Vagina (tissue), 2 donors: ENCODE measurements at regions not wholly inside any gene's neighbourhood (a gene's known extent, or its start where the extent isn't known, plus 50 kb on each side); places are given as distances from the start of the nearest gene placed in this dataset.
"Not testable (repeated sequence)": the region's sequence is repeated elsewhere in the genome, so short reads cannot be mapped to it uniquely, and the experiment has no call there.

ENCODE experiments used
- DNase-seq, 2 donors: peaks; one replicate each; pipeline ENCODE4 v3.0.0-alpha.2; 2017; ENCODE audit errors: extremely low spot score in 2 of 2
- H3K27ac ChIP-seq: fragments of 200-600 bp; sonication (generic); one replicate; pipeline ENCODE4 v1.5.1; 2019
- H3K27me3 ChIP-seq: fragments of 200-600 bp; sonication (generic); one replicate; pipeline ENCODE4 v1.5.1; 2019
- H3K36me3 ChIP-seq, 2 donors: fragments of 200-600 bp; sonication (generic); one replicate each; pipeline ENCODE4 v1.5.1; 2017 to 2019
- H3K4me1 ChIP-seq: fragments of 200-600 bp; sonication (generic); one replicate; pipeline ENCODE4 v1.5.1; 2019
- H3K4me3 ChIP-seq, 2 donors: fragments of 200-600 bp; sonication (generic); 1 replicate in 1 of 2; 2 replicates in 1 of 2; pipeline ENCODE4 v1.5.1; 2016 to 2019
- H3K9me3 ChIP-seq: fragments of 200-600 bp; sonication (generic); one replicate; pipeline ENCODE4 v1.5.1; 2019
- POLR2A ChIP-seq, 2 donors: fragments of 450-650 bp; IDR thresholded peaks; one replicate each; pipeline ENCODE4 v1.6.1; 2017; ENCODE audit warnings: antibody characterized with exemption in 2 of 2, mild to moderate bottlenecking in 2 of 2, moderate library complexity in 2 of 2
- POLR2AphosphoS5 ChIP-seq, 2 donors: sonication (generic); formaldehyde crosslinking; IDR thresholded peaks; one replicate each; pipeline ENCODE4 v1.9.0; 2017; ENCODE audit warnings: antibody characterized with exemption in 2 of 2, mild to moderate bottlenecking in 2 of 2, low read depth in 1 of 2; ENCODE audit not compliant: insufficient read depth in 1 of 2
- intact Hi-C: fragments of 100-400 bp; cut with DNase I; formaldehyde crosslinking; loops from one replicate; pipeline ENCODE4 v1.15.1; 2023
- TF ChIP-seq, protein P1 (sequence below), 3 experiments: fragments of 450-650 bp in 2 of 3; fragments of 200-600 bp in 1 of 3; sonication (generic) in 1 of 3; IDR thresholded peaks; one replicate each; pipeline ENCODE4 v1.5.1; 2017 to 2019; ENCODE audit warnings: antibody characterized with exemption in 3 of 3, mild to moderate bottlenecking in 2 of 3, moderate library complexity in 2 of 3

DNA sequence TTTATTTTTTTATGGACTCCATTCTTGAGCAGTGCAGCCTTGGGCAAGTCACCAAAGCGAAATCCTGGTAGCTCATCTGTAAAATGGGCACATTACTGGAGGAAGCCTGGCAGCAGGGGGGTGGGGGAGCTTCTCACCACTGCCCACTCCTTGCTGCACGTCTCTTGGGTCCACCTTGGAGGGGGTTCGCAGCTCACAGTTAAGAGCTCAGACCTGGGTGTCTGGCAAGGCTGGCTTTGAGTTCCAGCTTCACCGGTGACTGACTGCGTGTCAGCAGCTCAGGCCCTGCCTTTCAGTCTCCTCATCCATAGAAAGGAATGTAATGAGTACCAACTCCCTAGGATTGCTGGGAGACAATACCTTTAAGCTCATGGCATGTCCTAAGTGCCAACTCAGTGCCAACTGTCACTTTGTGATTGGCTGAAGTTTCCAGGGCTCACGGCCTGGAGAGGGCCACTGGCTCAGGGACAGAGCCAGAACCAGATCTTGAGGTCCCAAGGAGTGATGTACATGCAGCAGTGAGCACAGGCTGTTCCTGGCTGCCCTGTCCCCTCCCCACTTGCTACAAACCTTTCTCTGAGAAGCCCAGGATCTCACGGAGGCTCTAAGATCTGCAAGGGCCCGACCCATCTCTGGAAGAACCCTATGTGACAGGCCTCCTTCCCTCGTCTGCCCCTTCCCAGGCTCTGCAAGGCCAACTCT lies 72.9 kb downstream of the C9orf50 start:
- intact Hi-C loops, result no loop called here
- no peak for TF ChIP-seq POLR2AphosphoS5 (IDR thresholded peaks at IDR 0.05; ENCODE audit: insufficient read depth in 1 of 2, low read depth in 1 of 2)
- no peaks in the 10 kb centered on the region for H3K9me3 ChIP-seq
- H3K36me3 ChIP-seq, result no peaks in the 10 kb centered on the region
- H3K27ac ChIP-seq, result peak overlapping the region; percentile 88
- no peak overlapping the region for H3K4me3 ChIP-seq
- no peak for DNase-seq
- H3K27me3 ChIP-seq, result no peaks in the 10 kb centered on the region
- H3K4me1 ChIP-seq, result peaks cover 23% of the 10 kb centered on the region

DNA sequence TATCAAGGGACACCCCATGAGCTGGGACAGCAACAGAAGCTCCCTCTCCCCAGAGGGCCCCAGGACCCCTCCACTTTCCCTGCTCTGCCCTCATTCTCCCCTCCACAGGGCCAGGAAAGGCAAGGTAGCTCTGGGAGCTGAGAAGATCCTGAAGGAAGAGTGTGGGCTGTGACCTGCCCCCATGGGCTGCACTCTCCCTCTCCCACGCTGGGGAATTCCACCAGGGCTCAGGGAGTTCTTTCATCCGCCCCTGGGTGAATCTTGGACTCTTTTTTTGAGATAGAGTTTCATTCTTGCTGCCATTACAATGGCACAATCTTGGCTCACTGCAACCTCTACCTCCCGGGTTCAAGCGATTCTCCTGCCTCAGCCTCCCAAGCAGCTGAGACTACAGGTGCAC lies 73.8 kb downstream of the C9orf50 start:
- no peaks in the 10 kb centered on the region for H3K9me3 ChIP-seq
- no peaks in the 10 kb centered on the region for H3K27me3 ChIP-seq
- no peak for TF ChIP-seq POLR2A (IDR thresholded peaks at IDR 0.05)
- no peak for TF ChIP-seq POLR2AphosphoS5 (IDR thresholded peaks at IDR 0.05; ENCODE audit: insufficient read depth in 1 of 2, low read depth in 1 of 2)
- TF ChIP-seq, protein P1, sequence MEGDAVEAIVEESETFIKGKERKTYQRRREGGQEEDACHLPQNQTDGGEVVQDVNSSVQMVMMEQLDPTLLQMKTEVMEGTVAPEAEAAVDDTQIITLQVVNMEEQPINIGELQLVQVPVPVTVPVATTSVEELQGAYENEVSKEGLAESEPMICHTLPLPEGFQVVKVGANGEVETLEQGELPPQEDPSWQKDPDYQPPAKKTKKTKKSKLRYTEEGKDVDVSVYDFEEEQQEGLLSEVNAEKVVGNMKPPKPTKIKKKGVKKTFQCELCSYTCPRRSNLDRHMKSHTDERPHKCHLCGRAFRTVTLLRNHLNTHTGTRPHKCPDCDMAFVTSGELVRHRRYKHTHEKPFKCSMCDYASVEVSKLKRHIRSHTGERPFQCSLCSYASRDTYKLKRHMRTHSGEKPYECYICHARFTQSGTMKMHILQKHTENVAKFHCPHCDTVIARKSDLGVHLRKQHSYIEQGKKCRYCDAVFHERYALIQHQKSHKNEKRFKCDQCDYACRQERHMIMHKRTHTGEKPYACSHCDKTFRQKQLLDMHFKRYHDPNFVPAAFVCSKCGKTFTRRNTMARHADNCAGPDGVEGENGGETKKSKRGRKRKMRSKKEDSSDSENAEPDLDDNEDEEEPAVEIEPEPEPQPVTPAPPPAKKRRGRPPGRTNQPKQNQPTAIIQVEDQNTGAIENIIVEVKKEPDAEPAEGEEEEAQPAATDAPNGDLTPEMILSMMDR (IDR thresholded peaks at IDR 0.05), result no peak
- H3K27ac ChIP-seq, result no peak overlapping the region
- H3K4me1 ChIP-seq, result peaks cover 23% of the 10 kb centered on the region
- DNase-seq, result no peak
- intact Hi-C loops, result no loop called here
- no peaks in the 10 kb centered on the region for H3K36me3 ChIP-seq
- no peak overlapping the region for H3K4me3 ChIP-seq

DNA sequence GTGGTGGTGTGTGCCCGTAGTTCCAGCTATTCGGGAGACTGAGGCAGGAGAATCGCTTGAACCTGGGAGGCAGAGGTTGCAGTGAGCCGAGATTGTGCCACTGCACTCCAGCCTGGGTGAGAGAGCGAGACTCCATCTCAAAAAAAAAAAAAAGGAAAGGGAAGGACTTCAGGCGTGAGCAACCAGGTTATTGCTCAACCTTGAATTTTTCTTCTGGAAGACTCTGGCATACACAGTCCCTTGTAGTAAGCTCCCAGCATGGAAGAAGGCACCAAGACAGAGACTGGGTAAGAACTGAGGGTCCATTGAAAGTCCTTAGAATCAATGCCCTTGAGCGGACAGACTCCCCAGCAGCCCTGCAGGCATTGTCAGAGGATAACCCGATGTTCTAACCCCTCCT lies 75.0 kb downstream of the C9orf50 start:
- DNase-seq, H3K36me3 ChIP-seq, H3K9me3 ChIP-seq, H3K4me3 ChIP-seq, H3K27me3 ChIP-seq, H3K27ac ChIP-seq, intact Hi-C loops: not testable (repeated sequence)
- peaks cover 23% of the 10 kb centered on the region for H3K4me1 ChIP-seq

DNA sequence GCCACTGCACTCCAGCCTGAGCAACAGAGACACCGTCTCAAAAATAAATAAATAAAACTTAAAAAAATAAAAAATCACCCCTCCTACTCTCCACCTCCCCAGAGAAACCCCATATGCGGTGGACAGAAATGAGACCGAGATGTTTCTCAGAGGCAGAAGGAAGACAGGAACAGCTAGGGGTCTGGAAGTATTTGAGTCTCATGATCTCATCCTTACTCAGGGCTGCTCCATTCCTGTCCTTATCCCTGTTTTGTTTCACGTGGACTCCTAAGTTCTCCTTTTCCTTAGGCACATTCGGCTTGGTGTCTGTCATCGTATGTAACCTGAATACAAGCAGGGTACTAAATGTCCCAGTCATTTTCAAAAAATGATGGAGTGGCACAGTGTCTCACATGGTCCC lies 76.1 kb downstream of the C9orf50 start:
- Histone ChIP-seq H3K27ac (no peak overlapping the region), H3K27me3 (no peaks in the 10 kb centered on the region), H3K36me3 (no peaks in the 10 kb centered on the region), H3K4me3 (no peak overlapping the region), H3K9me3 (no peaks in the 10 kb centered on the region), H3K4me1 (peaks cover 14% of the 10 kb centered on the region)
- DNase-seq, result no peak
- TF ChIP-seq POLR2A (IDR thresholded peaks at IDR 0.05), result no peak
- intact Hi-C loops, result no loop called here

DNA sequence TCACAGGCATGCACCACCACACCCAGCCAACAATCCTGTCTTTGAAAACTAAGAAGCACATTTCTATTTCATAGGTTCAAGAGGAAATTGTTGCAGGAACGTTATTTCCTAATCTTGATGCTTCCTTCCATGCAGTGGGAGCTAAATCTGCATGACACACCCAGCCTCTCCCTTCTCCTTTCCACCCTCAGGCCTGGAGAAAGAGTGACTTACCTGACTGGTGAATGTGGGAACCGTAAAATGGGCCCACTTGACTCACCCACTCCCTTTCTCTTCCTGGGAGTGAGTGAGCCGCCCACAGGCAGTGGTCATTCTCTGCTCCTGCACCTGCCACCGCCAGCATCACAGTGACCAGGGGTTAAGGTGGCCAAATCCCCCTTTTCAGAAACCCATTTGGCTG lies 78.2 kb downstream of the C9orf50 start:
- Histone ChIP-seq H3K27me3 (no peaks in the 10 kb centered on the region), H3K27ac (no peak overlapping the region), H3K4me3 (no peak overlapping the region), H3K4me1 (no peaks in the 10 kb centered on the region), H3K36me3 (no peaks in the 10 kb centered on the region), H3K9me3 (no peaks in the 10 kb centered on the region)
- intact Hi-C loops, result no loop called here
- DNase-seq, result no peak
- TF ChIP-seq POLR2AphosphoS5 (IDR thresholded peaks at IDR 0.05; ENCODE audit: insufficient read depth in 1 of 2, low read depth in 1 of 2) (no peak), POLR2A (IDR thresholded peaks at IDR 0.05) (no peak)
- TF ChIP-seq, protein P1 (IDR thresholded peaks at IDR 0.05), result no peak

DNA sequence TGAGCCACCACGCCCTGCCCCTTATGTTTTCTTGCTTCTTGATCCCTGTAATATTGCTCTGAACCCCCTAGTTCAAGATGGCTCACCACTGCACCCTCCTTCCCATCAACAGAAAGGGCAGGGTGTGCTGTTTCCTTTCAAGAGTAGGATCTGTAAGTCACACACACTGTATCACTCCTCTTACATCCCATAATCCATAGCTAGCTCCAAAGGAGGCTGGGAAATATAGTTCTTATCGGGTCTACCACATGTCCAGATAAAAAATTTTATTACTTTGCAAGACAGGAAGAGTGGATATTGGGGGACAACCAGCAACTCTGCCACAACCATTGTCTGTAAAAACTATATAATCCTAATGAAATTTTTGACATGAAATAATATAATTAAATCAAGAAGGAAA lies 79.6 kb downstream of the C9orf50 start:
- Histone ChIP-seq H3K36me3 (no peaks in the 10 kb centered on the region), H3K4me1 (no peaks in the 10 kb centered on the region), H3K9me3 (no peaks in the 10 kb centered on the region), H3K27ac (no peak overlapping the region), H3K4me3 (no peak overlapping the region), H3K27me3 (no peaks in the 10 kb centered on the region)
- no peak for DNase-seq
- TF ChIP-seq POLR2A (IDR thresholded peaks at IDR 0.05) (no peak), POLR2AphosphoS5 (IDR thresholded peaks at IDR 0.05; ENCODE audit: insufficient read depth in 1 of 2, low read depth in 1 of 2) (no peak)
- TF ChIP-seq, protein P1 (IDR thresholded peaks at IDR 0.05), result no peak
- intact Hi-C loops, result no loop called here
